ENCODE measurements at regions not wholly inside any gene's neighbourhood (a gene's known extent, or its start where the extent isn't known, plus 50 kb on each side); places are given as distances from the start of the nearest gene placed in this dataset.

- TF ChIP-seq TAF1 (CRISPR knock-in tag; IDR thresholded peaks at IDR 0.05) (no peak), ZNF614 (CRISPR knock-in tag; IDR thresholded peaks at IDR 0.05; ENCODE audit: borderline replicate concordance) (no peak), KAT7 (CRISPR knock-in tag; IDR thresholded peaks at IDR 0.05; ENCODE audit: borderline replicate concordance) (no peak), HMGA1 (CRISPR knock-in tag; conservative IDR thresholded peaks at IDR 0.05) (no peak), KLF11 (CRISPR knock-in tag; IDR thresholded peaks at IDR 0.05) (no peak), REST (IDR thresholded peaks at IDR 0.05; ENCODE audit: borderline replicate concordance in 1 of 2, low read depth in 1 of 2, low read length in 2 of 2) (no peak), ZNF629 (CRISPR knock-in tag; conservative IDR thresholded peaks at IDR 0.05) (no peak), CERS6 (CRISPR knock-in tag; IDR thresholded peaks at IDR 0.05) (no peak), BRF2 (CRISPR knock-in tag; IDR thresholded peaks at IDR 0.05) (no peak), PPARG (CRISPR knock-in tag; conservative IDR thresholded peaks at IDR 0.05) (no peak)
These were observed 517.3 kb downstream of the TBC1D22A start for GRCh38 chr22:47279746-47280145.

Data from HepG2 (cell line).